ENCODE measurements at regions not wholly inside any gene's neighbourhood (a gene's known extent, or its start where the extent isn't known, plus 50 kb on each side); places are given as distances from the start of the nearest gene placed in this dataset.
"Not testable (repeated sequence)": the region's sequence is repeated elsewhere in the genome, so short reads cannot be mapped to it uniquely, and the experiment has no call there.

DNA sequence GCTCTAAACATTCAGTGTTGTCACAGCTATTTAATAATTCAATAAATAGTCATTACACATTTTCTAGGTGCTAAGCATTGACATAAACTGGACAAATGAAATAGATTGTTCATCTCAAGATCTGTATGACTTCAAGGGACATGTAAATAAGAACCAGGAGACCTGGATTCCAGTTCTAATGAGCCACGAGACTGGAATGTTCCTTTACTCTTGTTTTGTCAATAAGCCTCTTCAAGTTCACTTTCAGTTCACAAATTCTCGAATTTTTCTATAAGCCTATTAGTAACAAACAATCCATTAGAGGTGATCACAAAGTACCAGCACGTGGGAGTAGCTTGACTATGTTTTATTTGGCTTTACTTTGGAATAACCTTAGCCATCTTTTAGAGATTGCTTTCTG lies 514.0 kb upstream of the SMIM31 start:
- DNase-seq = no peak

- DNase-seq = no peak
Observed at GRCh38 chr4:164251257-164251656, 502.7 kb upstream of the SMIM31 start.

- DNase-seq = no peak
Observed at GRCh38 chr4:164252286-164252685, 501.6 kb upstream of the SMIM31 start.

DNA sequence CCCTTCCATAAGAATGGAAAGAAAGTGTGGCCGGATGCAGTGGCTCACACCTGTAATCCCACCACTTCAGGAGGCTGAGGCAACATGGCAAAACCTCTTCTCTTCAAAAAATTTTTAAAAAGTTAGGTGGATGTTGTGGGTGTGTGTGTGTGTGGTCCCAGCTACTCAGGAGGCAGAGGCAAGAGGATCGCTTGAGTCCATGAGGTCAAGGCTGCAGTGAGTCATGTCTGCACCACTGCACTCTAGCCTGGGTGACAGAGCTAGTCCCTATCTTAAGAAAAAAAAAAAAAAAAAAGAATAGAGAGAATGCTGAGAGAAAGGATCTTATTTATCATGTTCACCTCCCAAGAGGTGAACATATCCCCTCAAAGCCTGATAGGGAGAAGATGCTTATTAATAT lies 492.1 kb upstream of the SMIM31 start:
- DNase-seq = no peak

DNA sequence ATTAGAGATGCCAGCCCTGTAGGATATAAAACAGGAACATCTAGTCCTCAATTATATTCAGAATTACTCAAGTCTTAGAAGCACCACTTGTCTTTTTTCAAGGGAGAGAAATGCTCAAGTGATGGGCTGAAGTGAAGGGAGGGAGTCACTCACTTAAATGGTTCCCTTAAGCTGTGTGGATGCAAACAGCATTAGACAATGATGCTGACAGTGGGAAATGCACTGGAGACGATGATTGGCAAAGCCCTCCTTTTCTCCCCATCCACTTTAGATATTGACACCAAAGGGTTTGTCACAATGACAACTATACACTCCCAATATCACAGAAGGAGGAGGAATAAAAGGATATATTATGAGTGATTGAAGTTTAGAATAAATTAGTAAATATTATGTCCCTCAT lies 491.4 kb upstream of the SMIM31 start:
- DNase-seq = not testable (repeated sequence)

DNA sequence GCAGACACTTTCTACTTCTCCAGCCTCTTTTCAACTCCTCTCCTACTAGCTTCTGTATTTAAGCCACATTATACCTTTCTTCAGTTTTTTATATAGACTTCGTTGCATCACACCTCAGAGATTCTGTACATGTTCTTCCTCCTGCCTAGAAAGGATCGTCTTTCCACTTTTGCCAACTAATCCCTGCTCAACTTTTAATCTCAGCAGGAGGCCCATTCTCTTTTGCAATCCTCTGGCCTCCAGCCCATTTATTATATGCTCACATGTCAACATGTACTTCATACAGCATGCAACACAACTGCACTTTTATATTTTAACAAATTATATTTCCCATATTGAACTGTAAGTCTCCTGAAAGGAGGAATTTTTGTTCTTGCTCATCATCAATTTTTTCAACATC lies 476.5 kb upstream of the SMIM31 start:
- DNase-seq = not testable (repeated sequence)

GRCh38 chr4:164287173-164287572 lies 466.8 kb upstream of the SMIM31 start:
- DNase-seq = no peak

GRCh38 chr4:164288578-164288977 lies 465.4 kb upstream of the SMIM31 start:
- no peak for DNase-seq

- no peak for DNase-seq
Observed at GRCh38 chr4:164293203-164293602, 460.7 kb upstream of the SMIM31 start.

DNA sequence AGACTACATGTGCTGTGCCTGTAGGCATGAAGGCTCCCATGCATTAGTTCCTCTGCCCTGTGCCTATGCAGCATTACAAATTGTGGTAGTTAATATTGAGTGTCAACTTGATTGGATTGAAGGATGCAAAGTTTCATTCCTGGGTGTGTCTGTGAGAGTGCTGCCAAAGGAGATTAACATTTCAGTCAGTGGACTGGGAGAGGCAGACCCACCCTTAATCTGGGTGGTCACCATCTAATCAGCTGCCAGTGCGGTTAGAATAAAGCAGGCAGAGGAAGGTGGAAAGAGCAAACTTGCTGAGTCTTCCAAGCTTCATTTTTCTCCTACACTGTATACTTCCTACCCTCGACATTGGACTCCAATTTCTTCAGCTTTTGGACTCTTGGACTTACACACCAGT lies 460.2 kb upstream of the SMIM31 start:
- no peak for DNase-seq

DNA sequence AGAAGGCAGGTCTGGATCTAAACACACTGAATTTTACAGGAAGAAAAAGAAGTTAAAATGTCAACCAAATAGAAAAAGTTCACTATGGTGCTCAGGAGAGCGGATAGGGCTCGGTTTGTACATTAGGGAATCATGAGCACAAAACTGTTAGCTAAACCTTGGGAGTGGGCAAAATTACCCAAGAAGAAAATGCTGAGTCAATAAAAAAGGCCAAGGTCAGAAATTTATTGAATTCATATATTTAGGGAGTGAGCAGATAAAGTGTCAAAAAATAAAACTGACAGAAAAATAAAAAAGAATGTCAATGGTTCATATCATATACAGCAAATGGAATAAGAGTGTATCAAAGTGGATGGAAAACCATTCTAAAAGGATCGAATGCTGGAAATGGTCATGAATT lies 452.5 kb upstream of the SMIM31 start:
- DNase-seq = no peak

GRCh38 chr4:164304101-164304639 lies 449.8 kb upstream of the SMIM31 start:
- DNase-seq = no peak

DNA sequence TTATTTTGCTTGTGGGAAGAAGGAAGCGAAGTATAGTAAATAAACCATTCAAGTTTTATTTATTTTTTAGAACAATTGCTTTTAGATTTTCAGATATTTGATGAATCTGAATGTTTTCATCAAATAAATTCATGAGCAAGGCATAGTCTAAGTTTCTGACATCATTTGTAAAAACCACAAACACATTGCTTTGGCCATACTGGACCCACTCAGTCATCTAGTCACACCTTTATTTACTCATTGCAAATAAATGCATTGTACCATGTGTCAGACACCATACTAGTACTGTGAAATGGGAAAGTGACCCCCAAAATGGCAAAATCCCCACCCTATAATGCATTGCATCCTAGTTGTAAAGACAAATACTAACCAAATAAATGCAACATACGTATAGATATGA lies 449.1 kb upstream of the SMIM31 start:
- no peak for DNase-seq

GRCh38 chr4:164307262-164307661 lies 446.7 kb upstream of the SMIM31 start:
- DNase-seq = no peak

DNA sequence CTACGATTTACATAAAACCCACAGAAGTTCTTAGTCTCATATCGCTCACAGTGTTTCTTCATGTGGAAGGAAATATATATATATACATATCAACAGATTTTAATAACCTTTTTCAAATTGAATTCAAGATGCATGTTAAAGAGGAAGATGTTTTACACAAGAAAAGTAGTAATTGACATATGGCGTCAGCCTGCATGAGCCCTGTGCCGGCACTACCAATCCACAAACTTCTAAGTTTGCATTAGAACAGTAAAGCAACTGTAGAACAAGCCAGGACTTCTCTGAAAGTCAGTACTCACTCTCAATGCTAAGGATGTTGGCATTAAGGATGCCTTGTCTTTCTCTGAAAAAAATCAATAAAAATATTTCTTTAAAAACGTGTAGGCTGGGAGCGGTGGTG lies 441.3 kb upstream of the SMIM31 start:
- DNase-seq = no peak

GRCh38 chr4:164313853-164314252 lies 440.1 kb upstream of the SMIM31 start:
- DNase-seq = no peak

DNA sequence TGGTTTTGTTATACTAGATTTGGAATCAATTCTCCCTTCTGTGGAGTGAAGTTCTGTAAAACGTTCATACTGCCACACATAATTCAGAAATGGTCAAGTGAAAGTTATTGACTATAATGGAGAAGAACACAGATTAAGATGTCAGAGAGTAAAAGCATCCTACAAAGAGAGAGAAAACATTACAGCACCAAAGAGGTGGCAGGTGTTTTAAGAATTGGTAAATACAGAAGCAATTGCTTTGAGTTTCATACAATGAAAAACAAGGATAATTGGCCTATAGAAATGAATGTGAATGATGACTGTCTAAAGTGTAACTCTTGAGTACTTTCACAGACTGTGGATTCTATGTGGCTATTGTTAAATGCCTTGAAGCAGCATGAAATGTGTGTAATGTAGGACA lies 435.6 kb upstream of the SMIM31 start:
- DNase-seq = no peak

DNA sequence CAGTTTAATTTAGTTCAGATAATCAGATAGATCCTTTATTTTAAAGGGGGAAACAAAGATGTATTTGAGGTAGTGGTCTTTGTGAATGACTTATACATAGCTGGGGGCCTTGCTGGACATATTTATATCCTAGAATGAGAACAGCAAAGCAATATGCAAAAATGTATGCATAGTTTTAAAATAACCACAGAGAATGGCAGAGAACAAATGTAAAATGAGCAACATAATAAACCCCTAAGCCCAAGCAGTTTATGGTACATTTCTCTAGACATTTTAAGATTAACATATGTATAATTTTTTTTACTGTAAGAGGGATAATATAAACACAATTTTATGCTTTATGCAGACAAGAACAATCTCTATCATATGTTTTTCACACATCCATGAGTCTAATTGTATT lies 434.2 kb upstream of the SMIM31 start:
- no peak for DNase-seq

GRCh38 chr4:164320847-164321246 lies 433.1 kb upstream of the SMIM31 start:
- DNase-seq = no peak

- DNase-seq = no peak
Observed at GRCh38 chr4:164326056-164326455, 427.9 kb upstream of the SMIM31 start.

DNA sequence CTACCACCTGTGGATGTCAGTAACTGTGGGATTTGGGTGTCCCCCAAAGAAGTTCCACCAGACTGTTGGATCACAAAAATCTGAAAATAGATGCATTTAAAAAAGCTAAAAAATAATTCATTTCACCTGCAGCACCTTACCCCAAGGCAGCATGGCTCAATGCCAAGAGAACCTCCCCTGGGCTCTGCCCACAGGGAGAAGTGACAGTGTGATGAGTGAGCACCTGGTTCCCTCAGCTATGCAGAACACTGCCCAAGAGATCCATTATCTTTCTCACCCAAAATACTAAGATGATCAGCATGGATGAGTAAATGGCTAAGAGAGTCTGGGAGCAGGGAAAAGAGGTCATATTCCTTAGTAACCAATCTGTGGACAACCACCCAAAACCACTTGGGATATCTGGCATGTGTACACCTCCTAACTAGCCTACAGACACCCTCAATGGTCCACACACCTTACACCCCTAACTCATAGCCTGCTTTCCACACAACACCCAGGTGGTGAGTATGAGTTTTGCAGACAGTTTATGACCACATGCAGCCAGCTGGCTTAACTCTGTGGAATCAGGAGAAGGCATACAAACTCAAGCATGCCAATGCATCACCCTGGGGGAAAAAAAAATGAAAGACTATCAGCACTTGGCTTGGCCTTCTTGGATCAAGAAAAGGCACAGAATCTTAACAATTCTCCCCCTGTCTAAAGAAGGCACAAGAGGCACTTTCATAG lies 416.5 kb upstream of the SMIM31 start:
- DNase-seq = no peak

GRCh38 chr4:164343472-164343976 lies 410.4 kb upstream of the SMIM31 start:
- DNase-seq = no peak

DNA sequence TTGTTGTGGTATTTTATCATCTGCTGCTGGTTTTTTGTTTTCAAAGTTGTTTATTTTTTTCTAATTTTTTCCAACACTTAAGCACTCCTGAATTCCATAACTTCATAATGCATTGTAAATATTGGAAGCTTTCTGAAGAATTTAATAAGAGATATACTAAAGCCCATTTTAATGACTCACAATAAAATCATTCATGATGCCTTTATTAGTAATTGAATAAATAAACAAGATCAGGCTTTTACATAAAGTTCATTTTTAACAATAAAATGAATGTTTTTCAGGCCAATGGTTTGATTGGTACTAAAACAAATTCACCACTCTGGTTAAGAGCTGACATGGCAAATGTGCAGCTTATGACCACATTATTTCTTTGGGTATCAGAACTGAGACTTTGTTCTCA lies 408.2 kb upstream of the SMIM31 start:
- no peak for DNase-seq

DNA sequence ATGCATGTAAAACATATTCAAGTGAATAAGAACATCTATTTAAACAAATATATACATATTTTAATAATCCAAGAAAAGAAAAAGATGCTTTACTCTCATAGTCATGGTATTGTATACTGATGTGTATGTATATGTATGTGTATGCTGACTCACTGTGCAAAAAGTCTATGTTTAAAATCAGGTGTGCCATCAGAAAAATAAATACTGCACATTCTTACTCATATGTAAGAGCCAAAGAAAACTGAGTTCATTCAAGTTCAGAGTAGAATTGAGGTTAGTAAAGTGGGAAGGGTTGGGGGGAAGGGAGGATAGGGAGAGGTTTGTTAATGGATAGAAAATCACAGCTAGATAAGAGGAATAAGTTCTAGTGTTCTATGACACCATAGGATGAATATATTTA lies 403.9 kb upstream of the SMIM31 start:
- no peak for DNase-seq

DNA sequence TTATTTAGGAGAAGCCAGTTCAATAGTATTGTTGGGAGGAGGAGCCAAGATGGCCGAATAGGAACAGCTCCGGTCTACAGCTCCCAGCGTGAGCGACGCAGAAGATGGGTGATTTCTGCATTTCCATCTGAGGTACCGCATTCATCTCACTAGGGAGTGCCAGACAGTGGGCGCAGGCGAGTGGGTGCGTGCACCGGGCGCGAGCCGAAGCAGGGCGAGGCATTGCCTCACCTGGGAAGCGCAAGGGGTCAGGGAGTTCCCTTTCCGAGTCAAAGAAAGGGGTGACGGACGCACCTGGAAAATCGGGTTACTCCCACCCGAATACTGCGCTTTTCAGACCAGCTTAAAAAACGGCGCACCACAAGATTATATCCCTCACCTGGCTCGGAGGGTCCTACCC lies 403.2 kb upstream of the SMIM31 start:
- not testable (repeated sequence) for DNase-seq

Measured in hematopoietic multipotent progenitor cell treated with erythropoietin and hydrocortisone succinate and interleukin-3 and kit ligand, for 6 days (in vitro differentiated cells).